ENCODE measurements at regions not wholly inside any gene's neighbourhood (a gene's known extent, or its start where the extent isn't known, plus 50 kb on each side); places are given as distances from the start of the nearest gene placed in this dataset.

DNA sequence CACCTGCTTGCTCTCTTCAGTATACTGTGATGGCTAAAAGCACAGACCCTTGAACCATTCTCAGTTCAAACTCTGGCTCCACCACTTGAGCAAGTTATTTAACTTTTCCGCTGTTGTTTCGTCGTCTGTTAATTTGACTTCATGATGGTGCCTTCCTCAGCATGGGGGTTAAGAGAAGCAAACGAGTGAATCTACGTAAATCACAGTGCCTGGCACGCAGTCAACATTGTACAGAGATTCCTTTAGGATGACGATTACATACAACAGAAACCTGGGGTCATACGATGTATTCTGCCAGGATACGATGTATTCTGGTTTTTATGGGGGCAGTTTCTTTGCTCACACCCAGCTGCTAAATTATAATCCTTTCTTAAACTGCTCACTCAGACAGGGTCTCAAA, 515.6 kb downstream of the CCDC171 start:
- Histone ChIP-seq H3K9ac (ENCODE audit: extremely low read depth, insufficient read length, low read length) (no peak overlapping the region), H4K8ac (replicated peaks; ENCODE audit: insufficient read length, low read depth, low read length) (no peak overlapping the region), H3K9me3 (ENCODE audit: control insufficient read depth, low read depth, low read length) (no peaks in the 10 kb centered on the region), H2BK12ac (ENCODE audit: insufficient read length, low read depth, low read length) (no peak overlapping the region), H3K4me2 (ENCODE audit: insufficient read depth, insufficient read length, low read length) (no peak overlapping the region), H3K79me1 (ENCODE audit: insufficient read depth, low read depth, low read length, poor library complexity, severe bottlenecking) (no peaks in the 10 kb centered on the region), H3K18ac (ENCODE audit: insufficient read length, low read depth, low read length) (no peak overlapping the region), H2AFZ (ENCODE audit: low read length) (no peak overlapping the region), H2AK5ac (ENCODE audit: insufficient read length, low read length) (no peak overlapping the region), H3K14ac (ENCODE audit: insufficient read depth, low read length) (no peak overlapping the region), H3K23me2 (ENCODE audit: insufficient read length, low read depth, low read length, poor library complexity, severe bottlenecking) (no peaks in the 10 kb centered on the region), H3K27ac (ENCODE audit: insufficient read length, low read depth, low read length) (no peak overlapping the region), H3T11ph (ENCODE audit: low read length) (no peak overlapping the region), H4K5ac (ENCODE audit: insufficient read length, low read depth, low read length) (no peak overlapping the region), H2BK20ac (ENCODE audit: low read depth, low read length, poor library complexity, severe bottlenecking) (no peak overlapping the region), H3K27me3 (ENCODE audit: insufficient read depth, low read length) (no peaks in the 10 kb centered on the region), H2BK5ac (ENCODE audit: insufficient read length, low read length) (no peak overlapping the region), H3K79me2 (ENCODE audit: insufficient read depth, low read length) (no peaks in the 10 kb centered on the region), H3K4me1 (ENCODE audit: insufficient read depth, low read length) (no peaks in the 10 kb centered on the region), H2BK15ac (ENCODE audit: low read depth, low read length) (no peak overlapping the region), H4K20me1 (ENCODE audit: control insufficient read depth, insufficient read depth, insufficient read length) (no peaks in the 10 kb centered on the region), H3K56ac (ENCODE audit: insufficient read length, low read depth, low read length) (no peak overlapping the region), H4K91ac (ENCODE audit: insufficient read length, low read depth, low read length) (no peak overlapping the region), H2BK120ac (ENCODE audit: low read depth, low read length, poor library complexity, severe bottlenecking) (no peak overlapping the region), H3K23ac (ENCODE audit: insufficient read length, low read depth, low read length) (no peak overlapping the region), H3K4ac (ENCODE audit: low read depth, low read length) (no peak overlapping the region)
- 0 out of 7 replicates have a peak, but pooled peaks cover 0 to 2% (median 0%) of the 10 kb centered on the region in 3 experiments for H3K36me3 Mint-ChIP-seq (ENCODE audit: insufficient read depth in 1 of 3, low read depth in 3 of 3)
- H3K27ac Mint-ChIP-seq: no peak overlapping the region
- H3K9me3 Mint-ChIP-seq: peaks cover 2% of the 10 kb centered on the region in 2 experiments; a peak in 1 of 5 replicates
- TF ChIP-seq, protein P1, sequence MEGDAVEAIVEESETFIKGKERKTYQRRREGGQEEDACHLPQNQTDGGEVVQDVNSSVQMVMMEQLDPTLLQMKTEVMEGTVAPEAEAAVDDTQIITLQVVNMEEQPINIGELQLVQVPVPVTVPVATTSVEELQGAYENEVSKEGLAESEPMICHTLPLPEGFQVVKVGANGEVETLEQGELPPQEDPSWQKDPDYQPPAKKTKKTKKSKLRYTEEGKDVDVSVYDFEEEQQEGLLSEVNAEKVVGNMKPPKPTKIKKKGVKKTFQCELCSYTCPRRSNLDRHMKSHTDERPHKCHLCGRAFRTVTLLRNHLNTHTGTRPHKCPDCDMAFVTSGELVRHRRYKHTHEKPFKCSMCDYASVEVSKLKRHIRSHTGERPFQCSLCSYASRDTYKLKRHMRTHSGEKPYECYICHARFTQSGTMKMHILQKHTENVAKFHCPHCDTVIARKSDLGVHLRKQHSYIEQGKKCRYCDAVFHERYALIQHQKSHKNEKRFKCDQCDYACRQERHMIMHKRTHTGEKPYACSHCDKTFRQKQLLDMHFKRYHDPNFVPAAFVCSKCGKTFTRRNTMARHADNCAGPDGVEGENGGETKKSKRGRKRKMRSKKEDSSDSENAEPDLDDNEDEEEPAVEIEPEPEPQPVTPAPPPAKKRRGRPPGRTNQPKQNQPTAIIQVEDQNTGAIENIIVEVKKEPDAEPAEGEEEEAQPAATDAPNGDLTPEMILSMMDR (conservative IDR thresholded peaks at IDR 0.05): no peak
- no peak for DNase-seq
- H3K4me3 Mint-ChIP-seq: no peak overlapping the region
- peaks cover 2% of the 10 kb centered on the region; the same call in 1 of the 2 replicates for H3K27me3 Mint-ChIP-seq (ENCODE audit: low read depth)
- peaks cover 2 to 6% of the 10 kb centered on the region in 2 experiments; a peak in 3 of 4 replicates for H3K4me1 Mint-ChIP-seq
- WGBS (ENCODE audit: extremely low coverage, insufficient read length, low lambda C conversion rate): no CpG with 5 or more reads among the region's 9 CpGs
